NCI-H345 treated with DMSO at 0.1 percent for 48 hours (cell line): ENCODE measurements at regions not wholly inside any gene's neighbourhood (a gene's known extent, or its start where the extent isn't known, plus 50 kb on each side); places are given as distances from the start of the nearest gene placed in this dataset.

Source experiments
- DNase-seq: peaks from one replicate; lab custom pipeline; 2025; ENCODE audit not compliant: unreplicated experiment; lab: John Stamatoyannopoulos, UW

GRCh38 chr5:14090755-14091154, 52.4 kb upstream of the TRIO start:
- DNase-seq: no peak

- DNase-seq: no peak
These were observed 52.9 kb upstream of the TRIO start for GRCh38 chr5:14090290-14090689.

- no peak for DNase-seq
These were observed 53.9 kb upstream of the TRIO start for GRCh38 chr5:14089198-14089597.

DNA sequence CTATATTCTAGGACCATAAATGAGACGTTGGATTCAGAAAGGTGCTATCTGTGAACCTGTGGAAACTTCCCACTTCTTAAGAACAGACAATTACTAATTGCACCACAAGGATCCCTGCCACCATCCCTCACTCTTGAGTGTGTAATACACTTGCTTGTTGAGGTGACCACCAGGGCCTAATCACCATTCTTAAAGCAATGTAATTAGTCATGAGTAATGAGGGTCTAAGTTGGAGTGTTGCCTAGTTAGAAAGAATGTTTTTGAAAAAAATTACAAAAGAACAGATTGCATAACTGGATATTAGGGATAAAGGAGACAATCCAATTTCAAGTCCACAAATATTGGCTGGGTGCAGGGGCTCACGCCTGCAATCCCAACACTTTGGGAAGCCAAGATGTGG, 56.9 kb upstream of the TRIO start:
- no peak for DNase-seq

GRCh38 chr5:14082973-14083372, 60.2 kb upstream of the TRIO start:
- no peak for DNase-seq

- DNase-seq: no peak
These were observed 60.6 kb upstream of the TRIO start for GRCh38 chr5:14082523-14082922.

GRCh38 chr5:14081791-14082190, 61.4 kb upstream of the TRIO start:
- DNase-seq: no peak

GRCh38 chr5:14078716-14079115, 64.4 kb upstream of the TRIO start:
- DNase-seq: no peak

DNA sequence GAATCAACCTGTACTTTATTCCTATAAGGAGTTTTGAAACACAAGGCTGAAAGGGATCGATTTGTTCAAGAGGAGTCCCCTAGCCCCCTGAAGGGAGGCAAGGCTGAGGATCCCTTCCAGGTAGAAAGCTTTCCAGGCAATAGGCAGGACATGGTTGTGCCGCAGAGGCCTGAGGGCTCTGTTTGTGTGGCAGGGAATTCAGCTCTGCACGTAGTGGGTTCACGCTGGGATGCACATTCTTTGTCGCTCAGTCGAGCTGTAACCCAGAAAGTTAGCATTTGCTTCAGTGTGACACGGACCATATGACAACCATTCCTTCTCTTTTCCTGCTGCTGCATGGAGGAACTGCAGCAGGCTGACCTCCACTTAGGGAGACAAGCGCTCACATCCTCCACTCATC, 65.6 kb upstream of the TRIO start:
- no peak for DNase-seq

DNA sequence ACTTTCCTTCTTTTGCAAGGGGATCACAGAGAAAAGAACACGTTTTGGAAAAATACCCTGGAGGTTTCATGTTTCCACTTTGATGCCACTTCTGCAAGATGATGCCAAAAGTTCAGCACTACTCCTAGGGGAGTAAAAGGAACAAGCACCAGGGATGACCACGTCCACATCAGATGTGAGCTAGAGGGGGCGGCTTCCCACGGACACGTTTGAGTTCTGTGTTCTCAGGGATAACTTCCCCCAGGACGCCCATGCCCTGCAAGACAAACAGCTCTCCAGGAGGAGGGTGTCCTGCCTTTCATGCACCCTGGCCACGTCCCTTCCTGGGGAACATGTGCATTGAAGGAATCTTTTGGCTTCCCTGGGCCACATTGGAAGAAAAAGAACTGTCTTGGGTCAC, 66.6 kb upstream of the TRIO start:
- DNase-seq: no peak

DNA sequence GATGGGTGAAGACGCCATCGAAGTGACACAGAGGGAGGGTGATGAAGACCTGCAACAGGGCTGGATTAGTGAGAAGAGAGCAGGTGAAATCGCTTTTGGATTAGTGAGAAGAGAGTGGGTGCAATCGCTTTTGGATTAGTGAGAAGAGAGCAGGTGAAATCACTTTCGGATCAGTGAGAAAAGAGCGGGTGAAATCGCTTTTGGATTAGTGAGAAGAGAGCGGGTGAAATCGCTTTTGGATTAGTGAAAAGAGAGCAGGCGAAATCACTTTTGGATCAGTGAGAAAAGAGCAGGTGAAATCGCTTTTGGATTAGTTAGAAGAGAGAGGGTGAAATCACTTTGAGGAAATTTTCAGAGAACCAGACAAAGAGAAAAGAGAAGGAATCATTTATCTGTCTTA, 67.2 kb upstream of the TRIO start:
- no peak for DNase-seq

GRCh38 chr5:14071433-14071832, 71.7 kb upstream of the TRIO start:
- no peak for DNase-seq

GRCh38 chr5:14069021-14069420, 74.1 kb upstream of the TRIO start:
- no peak for DNase-seq

GRCh38 chr5:14068136-14068535, 75.0 kb upstream of the TRIO start:
- DNase-seq: no peak

DNA sequence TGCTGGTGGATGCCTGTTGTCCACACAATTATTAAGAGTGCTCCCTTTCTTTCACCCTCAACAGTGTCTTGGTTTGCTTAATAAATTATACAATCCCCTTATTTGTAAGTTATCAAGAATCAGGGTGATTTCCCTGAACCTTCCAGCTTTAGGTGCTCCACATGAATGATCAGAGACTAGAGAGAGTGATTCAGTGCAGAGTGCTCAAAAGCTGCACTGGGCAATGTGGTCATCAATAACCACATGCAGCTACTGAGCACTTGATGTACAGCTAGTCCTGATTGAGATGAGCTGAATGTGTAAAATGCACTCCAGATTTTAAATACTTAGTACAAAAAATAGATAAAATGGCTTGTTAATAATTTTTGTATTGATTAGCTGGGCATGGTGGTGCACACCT, 76.8 kb upstream of the TRIO start:
- no peak for DNase-seq

DNA sequence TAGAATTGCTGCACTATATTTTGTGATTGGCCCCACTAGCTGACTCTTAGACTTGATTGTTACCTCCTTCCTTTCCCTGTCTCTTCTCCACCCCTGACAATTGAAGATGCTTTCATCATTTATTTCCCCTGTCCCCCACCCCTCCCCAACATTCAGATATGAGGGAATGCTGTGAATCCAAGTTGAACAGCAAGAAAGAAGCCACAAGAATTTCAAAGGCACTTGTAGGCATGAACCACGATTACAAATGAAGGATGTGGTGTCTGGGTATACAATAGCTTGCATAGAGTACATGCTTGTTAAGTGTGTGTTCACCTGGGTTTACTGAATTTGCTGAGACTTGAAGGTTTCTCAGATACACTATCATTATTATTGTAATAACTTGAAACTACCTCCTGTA, 78.3 kb upstream of the TRIO start:
- no peak for DNase-seq

DNA sequence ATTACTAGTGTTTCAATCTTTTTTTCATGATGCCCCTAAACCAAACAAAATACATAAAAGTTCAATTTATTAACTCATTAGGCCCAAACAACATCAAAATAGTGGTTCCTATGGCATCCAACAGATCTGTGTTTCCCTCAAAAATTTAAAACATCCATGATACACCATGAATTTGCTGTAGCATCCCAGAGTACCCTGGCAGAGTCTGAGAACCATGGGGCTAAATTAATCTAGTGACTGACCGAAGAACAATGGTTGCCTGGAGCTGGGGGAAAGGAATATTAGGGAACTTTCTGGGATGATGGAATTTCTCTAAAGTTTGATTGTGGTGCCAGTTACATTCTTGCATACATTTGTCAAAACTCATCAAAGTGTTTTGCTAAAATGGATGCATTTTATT, 79.5 kb upstream of the TRIO start:
- no peak for DNase-seq

- DNase-seq: no peak
These were observed 80.0 kb upstream of the TRIO start for GRCh38 chr5:14063138-14063537.

- no peak for DNase-seq
These were observed 81.0 kb upstream of the TRIO start for GRCh38 chr5:14062178-14062577.

GRCh38 chr5:14061106-14061505, 82.0 kb upstream of the TRIO start:
- no peak for DNase-seq

DNA sequence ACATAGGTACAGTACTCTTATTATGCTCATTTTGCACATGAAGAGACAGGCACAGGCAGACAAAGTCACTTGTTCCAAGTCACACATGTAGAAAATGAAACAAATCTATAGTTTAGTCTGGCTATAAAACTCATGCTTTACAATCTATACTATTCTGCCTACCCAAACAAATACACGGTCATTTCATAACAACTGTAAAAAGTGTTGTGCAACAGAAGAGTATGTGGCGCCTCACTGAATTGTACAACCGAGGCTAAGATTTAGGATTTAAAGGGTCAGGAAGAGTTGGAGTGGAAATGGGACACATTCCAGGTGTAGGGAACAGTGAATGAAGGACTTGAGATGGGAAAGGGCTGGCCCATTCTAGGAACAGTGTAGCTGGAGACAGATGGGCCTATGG, 82.9 kb upstream of the TRIO start:
- no peak for DNase-seq

GRCh38 chr5:14059810-14060209, 83.3 kb upstream of the TRIO start:
- DNase-seq: no peak

DNA sequence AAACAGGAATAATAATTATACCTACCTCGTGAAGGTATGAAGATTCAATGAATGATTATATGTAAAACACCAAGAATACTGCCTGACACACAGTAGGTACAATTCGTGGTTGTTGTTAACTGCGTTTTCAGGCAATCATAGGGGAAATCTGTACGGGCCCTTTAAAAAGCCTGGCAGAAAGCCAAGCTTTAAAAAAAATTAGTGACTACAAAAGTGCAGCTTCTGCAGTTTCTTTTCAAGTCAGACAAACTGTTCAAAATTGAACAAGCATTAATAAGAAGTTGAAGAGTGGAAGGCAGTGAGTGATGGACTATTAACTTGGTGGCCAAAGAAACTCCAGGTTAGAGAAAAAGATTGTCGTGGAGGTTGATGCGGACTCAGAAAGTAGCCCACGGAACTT, 85.9 kb upstream of the TRIO start:
- DNase-seq: no peak

GRCh38 chr5:14056039-14056438, 87.1 kb upstream of the TRIO start:
- DNase-seq: no peak
